Thymus (tissue), 11 donors: ENCODE measurements at regions not wholly inside any gene's neighbourhood (a gene's known extent, or its start where the extent isn't known, plus 50 kb on each side); places are given as distances from the start of the nearest gene placed in this dataset.

Experiments used
- DNase-seq, 9 donors: peaks; one replicate each; pipeline ENCODE4 v3.0.0-alpha.2; 2013; ENCODE audit warnings: low spot score in 9 of 9, low read depth in 6 of 9, missing footprints in 1 of 9
- H3K27ac ChIP-seq, 2 donors: one replicate each; pipeline ENCODE4 v1.5.1; 2013; ENCODE audit warnings: control low read depth in 1 of 2, low read depth in 1 of 2, low read length in 1 of 2, mild to moderate bottlenecking in 1 of 2, moderate library complexity in 1 of 2
- H3K27me3 ChIP-seq, 2 donors: one replicate each; pipeline ENCODE4 v1.5.1; 2013; ENCODE audit warnings: low read length in 1 of 2; ENCODE audit not compliant: control insufficient read depth in 2 of 2, insufficient read depth in 1 of 2
- H3K36me3 ChIP-seq, 2 donors: one replicate each; pipeline ENCODE4 v1.5.1; 2013; ENCODE audit warnings: low read length in 1 of 2, mild to moderate bottlenecking in 1 of 2, moderate library complexity in 1 of 2; ENCODE audit not compliant: control insufficient read depth in 2 of 2, insufficient read depth in 2 of 2
- H3K4me1 ChIP-seq, 2 donors: one replicate each; pipeline ENCODE4 v1.5.1; 2013; ENCODE audit warnings: low read length in 2 of 2; ENCODE audit not compliant: control insufficient read depth in 2 of 2, insufficient read depth in 2 of 2
- H3K4me3 ChIP-seq, 2 donors: one replicate each; pipeline ENCODE4 v1.5.1; 2013; ENCODE audit warnings: low read length in 2 of 2, control low read depth in 1 of 2, mild to moderate bottlenecking in 1 of 2
- H3K9me3 ChIP-seq, 2 donors: one replicate each; pipeline ENCODE4 v1.5.1; 2013; ENCODE audit warnings: low read length in 1 of 2, mild to moderate bottlenecking in 1 of 2; ENCODE audit not compliant: control insufficient read depth in 2 of 2, insufficient read depth in 1 of 2
- WGBS: extraction: QIAGEN DNeasy Blood & Tissue Kit; methylation state at CpG from one replicate; pipeline ENCODE4 v1.1.7; 2013; 5-methylcytosine and 5-hydroxymethylcytosine counted together
- donor health status: healthy.

GRCh38 chr1:95620076-95620475 lies 386.1 kb downstream of the RWDD3 start:
- Histone ChIP-seq H3K27me3 (no peaks in the 10 kb centered on the region), H3K4me1 (no peaks in the 10 kb centered on the region), H3K4me3 (no peak overlapping the region), H3K36me3 (no peaks in the 10 kb centered on the region), H3K27ac (no peak overlapping the region), H3K9me3 (peaks cover 0 to 1% of the 10 kb centered on the region in 2 donors)
- DNase-seq, result no peak
- 99% methylated on average over 5 of the region's 5 CpGs for WGBS

- no peak for DNase-seq
- Histone ChIP-seq H3K36me3 (no peaks in the 10 kb centered on the region), H3K9me3 (peaks cover 0 to 1% of the 10 kb centered on the region in 2 donors), H3K27ac (no peak overlapping the region), H3K27me3 (no peaks in the 10 kb centered on the region), H3K4me3 (no peak overlapping the region), H3K4me1 (no peaks in the 10 kb centered on the region)
- 65% methylated on average over 5 of the region's 5 CpGs for WGBS
These were observed 388.6 kb downstream of the RWDD3 start for GRCh38 chr1:95622609-95623008.

- WGBS, result 96% methylated on average over 1 of the region's 1 CpG
- no peak overlapping the region for H3K27ac ChIP-seq
- H3K9me3 ChIP-seq, result peaks cover 0 to 1% of the 10 kb centered on the region in 2 donors
- no peaks in the 10 kb centered on the region for H3K27me3 ChIP-seq
- H3K4me1 ChIP-seq, result no peaks in the 10 kb centered on the region
- H3K36me3 ChIP-seq, result no peaks in the 10 kb centered on the region
- no peak for DNase-seq
- H3K4me3 ChIP-seq, result no peak overlapping the region
These were observed 391.2 kb downstream of the RWDD3 start for GRCh38 chr1:95625224-95625623.

- no peaks in the 10 kb centered on the region for H3K27me3 ChIP-seq
- H3K36me3 ChIP-seq, result no peaks in the 10 kb centered on the region
- no peak overlapping the region for H3K4me3 ChIP-seq
- no peaks in the 10 kb centered on the region for H3K4me1 ChIP-seq
- H3K9me3 ChIP-seq, result no peaks in the 10 kb centered on the region
- WGBS, result 72% methylated on average over 6 of the region's 6 CpGs
- no peak for DNase-seq
- H3K27ac ChIP-seq, result no peak overlapping the region
These were observed 393.2 kb downstream of the RWDD3 start for GRCh38 chr1:95627244-95627643.

GRCh38 chr1:95631695-95632094 lies 397.7 kb downstream of the RWDD3 start:
- Histone ChIP-seq H3K9me3 (no peaks in the 10 kb centered on the region), H3K36me3 (no peaks in the 10 kb centered on the region), H3K4me3 (no peak overlapping the region), H3K4me1 (no peaks in the 10 kb centered on the region), H3K27ac (no peak overlapping the region), H3K27me3 (no peaks in the 10 kb centered on the region)
- WGBS, result 98% methylated on average over 3 of the region's 3 CpGs
- no peak for DNase-seq

GRCh38 chr1:95635811-95636210 lies 401.8 kb downstream of the RWDD3 start:
- Histone ChIP-seq H3K4me3 (no peak overlapping the region), H3K36me3 (no peaks in the 10 kb centered on the region), H3K27ac (no peak overlapping the region), H3K4me1 (no peaks in the 10 kb centered on the region), H3K27me3 (no peaks in the 10 kb centered on the region), H3K9me3 (no peaks in the 10 kb centered on the region)
- no peak for DNase-seq
- WGBS, result 94% methylated on average over 3 of the region's 3 CpGs

GRCh38 chr1:95636897-95637296 lies 402.9 kb downstream of the RWDD3 start:
- no peaks in the 10 kb centered on the region for H3K4me1 ChIP-seq

GRCh38 chr1:95640746-95641145 lies 406.7 kb downstream of the RWDD3 start:
- Histone ChIP-seq H3K27ac (no peak overlapping the region), H3K27me3 (no peaks in the 10 kb centered on the region), H3K9me3 (no peaks in the 10 kb centered on the region), H3K4me1 (no peaks in the 10 kb centered on the region), H3K36me3 (no peaks in the 10 kb centered on the region), H3K4me3 (no peak overlapping the region)
- DNase-seq, result no peak
- WGBS, result 76% methylated on average over 2 of the region's 2 CpGs

More at GRCh38 chr1:95636897-95637296, 402.9 kb downstream of the RWDD3 start:
- no peaks in the 10 kb centered on the region for H3K27me3 ChIP-seq
- H3K27ac ChIP-seq, result no peak overlapping the region
- no peak for DNase-seq
- no peaks in the 10 kb centered on the region for H3K9me3 ChIP-seq
- WGBS, result 70% methylated on average over 1 of the region's 1 CpG
- no peaks in the 10 kb centered on the region for H3K36me3 ChIP-seq
- H3K4me3 ChIP-seq, result no peak overlapping the region

GRCh38 chr1:95641386-95641785 lies 407.4 kb downstream of the RWDD3 start:
- no peak overlapping the region for H3K4me3 ChIP-seq
- 81% methylated on average over 2 of the region's 2 CpGs for WGBS
- H3K27me3 ChIP-seq, result no peaks in the 10 kb centered on the region
- no peak overlapping the region for H3K27ac ChIP-seq
- DNase-seq, result no peak
- no peaks in the 10 kb centered on the region for H3K4me1 ChIP-seq
- no peaks in the 10 kb centered on the region for H3K36me3 ChIP-seq
- no peaks in the 10 kb centered on the region for H3K9me3 ChIP-seq

GRCh38 chr1:95642035-95642434 lies 408.0 kb downstream of the RWDD3 start:
- 98% methylated on average over 2 of the region's 2 CpGs for WGBS
- H3K9me3 ChIP-seq, result no peaks in the 10 kb centered on the region

More at GRCh38 chr1:95642035-95642434, 408.0 kb downstream of the RWDD3 start:
- Histone ChIP-seq H3K27ac (no peak overlapping the region), H3K27me3 (no peaks in the 10 kb centered on the region), H3K36me3 (no peaks in the 10 kb centered on the region), H3K4me1 (no peaks in the 10 kb centered on the region), H3K4me3 (no peak overlapping the region)
- no peak for DNase-seq
